ENCODE measurements at regions not wholly inside any gene's neighbourhood (a gene's known extent, or its start where the extent isn't known, plus 50 kb on each side); places are given as distances from the start of the nearest gene placed in this dataset.

GRCh38 chrX:55326985-55327384 is 62.3 kb upstream of the PAGE3 start:
- H3K9me3 ChIP-seq (ENCODE audit: insufficient read depth, low read length, severe bottlenecking): no peaks in the 10 kb centered on the region
- no peaks in the 10 kb centered on the region for H3K4me1 ChIP-seq (ENCODE audit: insufficient read depth, low read length)
- no peak overlapping the region for H3K27ac ChIP-seq (ENCODE audit: low read length)
- no peaks in the 10 kb centered on the region for H3K79me2 ChIP-seq (ENCODE audit: insufficient read depth, low read length)
- DNase-seq (no peak), ATAC-seq (ENCODE audit: insufficient read depth, low read depth) (no peak)
- TF ChIP-seq EZH2 (IDR thresholded peaks at IDR 0.05; ENCODE audit: borderline replicate concordance, low read depth, low read length, severe bottlenecking) (no peak), CTCF (IDR thresholded peaks at IDR 0.05; ENCODE audit: borderline replicate concordance, extremely low read depth, low read length, poor library complexity, severe bottlenecking) (no peak)
- no peaks in the 10 kb centered on the region for H4K20me1 ChIP-seq (ENCODE audit: insufficient read depth, low read length)
- H3K9ac ChIP-seq (ENCODE audit: low read depth, low read length): no peak overlapping the region
- no peaks in the 10 kb centered on the region for H3K36me3 ChIP-seq (ENCODE audit: insufficient read depth, low read length)
- H2AFZ ChIP-seq (ENCODE audit: low read depth, low read length): no peak overlapping the region
- H3K4me2 ChIP-seq (ENCODE audit: insufficient read depth, low read length): no peak overlapping the region
- no peak overlapping the region for H3K4me3 ChIP-seq (ENCODE audit: low read depth in 1 of 2, low read length in 2 of 2)
- H3K27me3 ChIP-seq (ENCODE audit: insufficient read depth, low read length, poor library complexity): no peaks in the 10 kb centered on the region

GRCh38 chrX:55335296-55335695 is 70.6 kb upstream of the PAGE3 start:
- no peak for TF ChIP-seq CTCF (IDR thresholded peaks at IDR 0.05; ENCODE audit: borderline replicate concordance, extremely low read depth, low read length, poor library complexity, severe bottlenecking)
- Histone ChIP-seq H3K27me3 (ENCODE audit: insufficient read depth, low read length, poor library complexity) (no peaks in the 10 kb centered on the region), H4K20me1 (ENCODE audit: insufficient read depth, low read length) (no peaks in the 10 kb centered on the region), H3K4me1 (ENCODE audit: insufficient read depth, low read length) (no peaks in the 10 kb centered on the region), H3K4me3 (ENCODE audit: low read depth in 1 of 2, low read length in 2 of 2) (no peak overlapping the region), H3K27ac (ENCODE audit: low read length) (no peak overlapping the region), H3K79me2 (ENCODE audit: insufficient read depth, low read length) (no peaks in the 10 kb centered on the region), H3K4me2 (ENCODE audit: insufficient read depth, low read length) (no peak overlapping the region), H3K9me3 (ENCODE audit: insufficient read depth, low read length, severe bottlenecking) (no peaks in the 10 kb centered on the region), H2AFZ (ENCODE audit: low read depth, low read length) (no peak overlapping the region), H3K9ac (ENCODE audit: low read depth, low read length) (no peak overlapping the region), H3K36me3 (ENCODE audit: insufficient read depth, low read length) (no peaks in the 10 kb centered on the region)
- DNase-seq (no peak), ATAC-seq (ENCODE audit: insufficient read depth, low read depth) (no peak)

GRCh38 chrX:55336176-55336575 is 71.5 kb upstream of the PAGE3 start:
- no peaks in the 10 kb centered on the region for H3K27me3 ChIP-seq (ENCODE audit: insufficient read depth, low read length, poor library complexity)
- ATAC-seq (ENCODE audit: insufficient read depth, low read depth): no peak
- no peaks in the 10 kb centered on the region for H3K9me3 ChIP-seq (ENCODE audit: insufficient read depth, low read length, severe bottlenecking)
- no peaks in the 10 kb centered on the region for H3K79me2 ChIP-seq (ENCODE audit: insufficient read depth, low read length)
- H3K4me2 ChIP-seq (ENCODE audit: insufficient read depth, low read length): no peak overlapping the region
- no peak overlapping the region for H3K27ac ChIP-seq (ENCODE audit: low read length)
- H3K36me3 ChIP-seq (ENCODE audit: insufficient read depth, low read length): no peaks in the 10 kb centered on the region
- H2AFZ ChIP-seq (ENCODE audit: low read depth, low read length): no peak overlapping the region
- no peaks in the 10 kb centered on the region for H3K4me1 ChIP-seq (ENCODE audit: insufficient read depth, low read length)
- no peak for DNase-seq
- TF ChIP-seq EZH2 (IDR thresholded peaks at IDR 0.05; ENCODE audit: borderline replicate concordance, low read depth, low read length, severe bottlenecking) (no peak), CTCF (IDR thresholded peaks at IDR 0.05; ENCODE audit: borderline replicate concordance, extremely low read depth, low read length, poor library complexity, severe bottlenecking) (no peak)
- no peaks in the 10 kb centered on the region for H4K20me1 ChIP-seq (ENCODE audit: insufficient read depth, low read length)
- no peak overlapping the region for H3K9ac ChIP-seq (ENCODE audit: low read depth, low read length)
- no peak overlapping the region for H3K4me3 ChIP-seq (ENCODE audit: low read depth in 1 of 2, low read length in 2 of 2)

GRCh38 chrX:55340896-55341433 is 76.2 kb upstream of the PAGE3 start:
- Histone ChIP-seq H3K4me3 (ENCODE audit: low read depth in 1 of 2, low read length in 2 of 2) (no peak overlapping the region), H3K79me2 (ENCODE audit: insufficient read depth, low read length) (no peaks in the 10 kb centered on the region)
- TF ChIP-seq CTCF (IDR thresholded peaks at IDR 0.05; ENCODE audit: borderline replicate concordance, extremely low read depth, low read length, poor library complexity, severe bottlenecking): no peak
- TF ChIP-seq EZH2 (IDR thresholded peaks at IDR 0.05; ENCODE audit: borderline replicate concordance, low read depth, low read length, severe bottlenecking): no peak

More at GRCh38 chrX:55340896-55341433, 76.2 kb upstream of the PAGE3 start:
- Histone ChIP-seq H3K9ac (ENCODE audit: low read depth, low read length) (no peak overlapping the region), H3K9me3 (ENCODE audit: insufficient read depth, low read length, severe bottlenecking) (no peaks in the 10 kb centered on the region), H3K4me1 (ENCODE audit: insufficient read depth, low read length) (no peaks in the 10 kb centered on the region), H3K36me3 (ENCODE audit: insufficient read depth, low read length) (no peaks in the 10 kb centered on the region), H4K20me1 (ENCODE audit: insufficient read depth, low read length) (no peaks in the 10 kb centered on the region), H3K27ac (ENCODE audit: low read length) (no peak overlapping the region), H3K27me3 (ENCODE audit: insufficient read depth, low read length, poor library complexity) (no peaks in the 10 kb centered on the region), H2AFZ (ENCODE audit: low read depth, low read length) (no peak overlapping the region), H3K4me2 (ENCODE audit: insufficient read depth, low read length) (no peak overlapping the region)
- no peak for DNase-seq
- no peak for ATAC-seq (ENCODE audit: insufficient read depth, low read depth)

All from DND-41 (cell line).